ENCODE measurements at regions not wholly inside any gene's neighbourhood (a gene's known extent, or its start where the extent isn't known, plus 50 kb on each side); places are given as distances from the start of the nearest gene placed in this dataset.

- no peak for TF ChIP-seq POLR2AphosphoS5 (IDR thresholded peaks at IDR 0.05)
- no peak for TF ChIP-seq POLR2A (IDR thresholded peaks at IDR 0.05)
Observed at GRCh38 chr9:70465904-70466303, 51.4 kb upstream of the KLF9 start.
